GM18505 (cell line): ENCODE measurements at regions not wholly inside any gene's neighbourhood (a gene's known extent, or its start where the extent isn't known, plus 50 kb on each side); places are given as distances from the start of the nearest gene placed in this dataset.

Experiments used
- ATAC-seq: cut with Tn5 transposase; IDR thresholded peaks from one replicate; pipeline ENCODE4 v1.9.1; 2021; ENCODE audit not compliant: unreplicated experiment
- POLR2A ChIP-seq: IDR thresholded peaks from 4 replicates; pipeline ENCODE4 v1.6.1; 2011; ENCODE audit warnings: borderline replicate concordance; ENCODE audit not compliant: insufficient read depth, insufficient read length; ENCODE audit errors: extremely low read depth

DNA sequence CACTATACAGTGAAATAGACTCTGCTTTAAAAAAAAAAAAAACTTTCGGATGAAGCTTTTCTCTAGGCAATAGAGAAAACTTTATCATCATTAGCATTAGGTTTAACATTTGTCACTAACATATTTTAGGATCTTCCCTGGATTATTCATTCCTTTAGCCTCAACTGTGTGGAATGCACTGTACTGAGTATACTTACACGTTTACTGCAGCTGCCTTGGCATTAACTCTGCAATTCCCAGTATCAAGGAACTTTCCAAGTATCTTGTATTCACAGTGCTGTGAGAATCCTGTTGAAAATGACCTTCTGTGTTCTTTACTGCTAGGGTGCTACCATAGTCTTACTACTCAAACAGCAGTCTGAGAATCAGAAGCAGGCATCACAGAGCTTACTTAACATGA lies 328.2 kb upstream of the COL3A1 start:
- ATAC-seq = no peak
- no peak for TF ChIP-seq POLR2A

DNA sequence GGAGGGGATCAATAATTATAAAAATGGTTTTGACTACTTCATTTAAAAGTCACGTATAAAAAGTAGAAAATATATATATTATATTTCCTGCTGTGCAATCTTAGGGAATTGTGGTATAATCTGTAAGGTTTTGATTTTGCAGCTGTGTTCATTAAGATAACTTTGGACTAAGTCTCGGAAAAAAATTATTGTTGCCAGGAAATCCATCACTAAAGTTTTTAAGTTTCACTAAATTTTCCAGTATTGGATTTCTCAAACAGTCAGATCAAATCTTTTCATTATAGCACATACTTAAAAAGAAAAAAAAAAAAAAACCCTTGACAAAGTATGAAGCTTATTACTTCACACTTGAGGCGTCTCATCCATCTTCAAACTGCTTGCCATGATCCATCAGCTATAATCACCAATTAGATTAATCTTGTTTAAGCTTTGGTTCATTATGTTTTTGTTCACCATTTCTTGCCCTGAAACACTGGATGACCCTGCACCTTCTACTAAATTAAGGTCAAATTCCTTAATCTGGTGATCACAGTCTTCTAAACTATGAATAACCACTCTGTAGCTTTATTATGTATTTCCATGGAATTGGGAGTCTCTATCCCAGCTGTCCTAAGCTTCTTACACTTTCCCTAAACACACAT lies 326.6 kb upstream of the COL3A1 start:
- TF ChIP-seq POLR2A = no peak
- ATAC-seq = no peak

DNA sequence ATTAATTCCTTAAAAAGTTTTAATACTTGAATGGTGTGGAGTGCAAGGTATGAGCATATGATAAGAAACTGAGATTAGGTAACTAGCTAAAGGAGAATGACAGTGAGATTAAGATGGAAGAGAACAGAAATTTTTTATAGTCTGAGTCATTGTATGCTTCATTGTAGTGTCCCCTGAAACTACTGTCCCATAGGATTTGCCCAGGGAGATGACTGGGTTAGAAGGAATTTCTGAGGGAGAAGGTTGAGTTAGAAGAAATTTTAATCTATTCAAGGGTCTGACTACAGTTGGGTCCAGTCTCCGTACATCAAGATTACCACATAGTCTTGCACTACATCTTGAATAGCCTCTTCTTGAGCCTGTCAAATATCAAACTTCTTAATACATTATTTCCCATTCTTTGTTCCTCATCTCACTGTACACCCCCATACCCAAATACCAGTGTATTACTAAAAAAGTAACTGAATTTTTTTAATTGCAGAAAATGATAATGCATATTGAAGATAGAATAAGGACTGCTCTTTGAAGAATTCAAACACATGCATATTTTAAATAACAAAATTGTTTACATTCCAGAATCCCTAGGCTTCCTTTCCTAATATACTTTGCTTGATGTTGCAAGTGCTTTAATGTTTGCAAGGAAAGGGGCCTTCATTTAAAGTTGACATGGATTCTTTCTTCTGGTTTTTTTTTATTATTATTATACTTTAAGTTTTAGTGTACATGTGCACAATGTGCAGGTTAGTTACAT lies 314.3 kb upstream of the COL3A1 start:
- TF ChIP-seq POLR2A = no peak
- no peak for ATAC-seq

DNA sequence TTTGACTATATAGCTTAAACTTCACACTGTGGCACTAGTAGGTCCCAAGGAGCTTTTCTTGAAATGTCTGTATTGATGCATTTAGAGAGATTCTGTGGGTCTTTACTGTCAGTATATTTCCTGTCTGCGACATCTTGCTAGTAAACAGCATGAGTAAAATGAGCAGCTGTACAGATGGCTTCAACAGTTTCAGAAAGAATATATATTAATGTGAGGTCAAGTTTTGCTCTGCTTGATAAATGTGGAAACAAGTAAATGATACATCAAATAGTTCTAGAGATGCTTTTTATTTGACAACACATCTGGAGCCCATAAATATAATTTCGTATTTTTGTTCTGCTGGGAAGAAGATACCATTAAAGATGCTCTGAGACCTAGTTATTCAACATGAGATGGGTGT lies 310.9 kb upstream of the COL3A1 start:
- no peak for ATAC-seq
- TF ChIP-seq POLR2A = no peak

DNA sequence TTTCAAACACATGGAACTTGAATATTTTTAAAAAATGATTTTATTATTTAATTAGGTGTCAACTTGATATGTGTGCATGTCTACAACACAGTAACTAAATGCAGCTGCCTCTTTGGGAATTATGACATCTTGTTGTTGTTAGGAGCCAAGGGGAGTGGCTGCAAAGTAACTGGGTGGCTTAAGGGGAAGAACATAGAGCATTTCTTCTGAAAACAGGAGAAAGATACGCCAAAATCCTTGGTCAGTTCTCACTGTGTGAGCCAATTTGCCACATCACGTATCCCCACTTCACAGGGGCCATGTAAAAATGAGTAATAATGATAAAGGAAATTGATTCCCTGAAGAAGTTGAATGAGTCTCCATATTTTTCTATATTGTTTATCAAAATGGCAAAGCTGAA lies 309.8 kb upstream of the COL3A1 start:
- TF ChIP-seq POLR2A = no peak
- no peak for ATAC-seq

DNA sequence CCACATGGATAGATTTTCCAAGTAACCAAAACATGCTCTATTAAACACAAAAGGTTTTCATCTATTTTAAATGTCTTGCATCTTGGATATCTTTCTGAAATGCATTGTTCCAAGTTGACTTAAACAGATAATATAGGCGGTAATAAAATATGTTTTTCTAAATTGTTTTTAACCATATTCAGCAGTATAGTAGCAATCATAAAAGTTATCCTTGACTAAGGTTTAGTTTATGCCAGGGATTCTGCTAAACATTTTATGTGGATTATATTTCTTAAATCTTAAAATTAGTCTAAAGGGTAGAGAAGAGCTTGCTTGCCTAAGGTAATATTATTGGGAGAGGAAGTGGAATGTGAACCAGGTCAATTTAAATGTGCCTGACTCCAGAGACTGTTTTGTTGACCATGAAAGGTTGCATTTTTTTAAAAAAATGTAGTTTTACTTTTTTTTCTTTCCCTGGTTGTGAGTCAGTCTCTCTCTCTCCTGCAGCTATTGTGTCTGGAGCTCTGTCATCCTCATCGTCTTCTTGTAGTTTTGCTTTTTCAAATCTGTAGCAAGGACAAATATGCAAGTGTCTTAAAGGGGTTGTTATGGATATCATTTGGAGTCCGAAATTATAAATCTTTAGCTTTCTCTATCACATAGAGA lies 309.1 kb upstream of the COL3A1 start:
- ATAC-seq = no peak
- no peak for TF ChIP-seq POLR2A

DNA sequence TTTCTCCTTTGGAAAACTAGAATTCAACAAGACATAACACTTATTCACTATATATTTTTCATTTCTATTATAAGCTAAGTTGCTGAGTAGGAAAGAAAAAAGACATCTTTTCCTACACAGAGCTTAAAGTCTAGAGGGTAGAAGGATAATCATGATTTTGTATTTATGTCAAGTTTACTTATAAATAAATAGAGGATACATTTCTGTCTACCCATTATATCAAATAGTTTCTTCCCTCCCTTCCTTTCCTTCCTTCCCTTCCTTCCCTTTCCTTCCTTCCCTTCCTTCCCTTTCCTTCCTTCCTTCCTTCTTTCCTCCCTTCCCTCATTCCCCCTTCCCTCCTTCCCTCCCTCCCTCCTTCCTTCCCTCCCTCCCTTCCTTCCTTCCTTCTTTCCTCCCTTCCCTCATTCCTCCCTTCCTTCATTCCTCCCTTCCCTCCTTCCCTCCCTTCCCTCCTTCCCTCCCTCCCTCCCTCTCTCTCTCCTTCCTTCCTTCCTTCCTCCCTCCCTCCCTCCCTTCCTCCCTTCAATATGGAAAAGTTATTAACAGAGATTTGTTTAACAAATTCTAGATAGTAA lies 308.4 kb upstream of the COL3A1 start:
- TF ChIP-seq POLR2A = no peak
- no peak for ATAC-seq

DNA sequence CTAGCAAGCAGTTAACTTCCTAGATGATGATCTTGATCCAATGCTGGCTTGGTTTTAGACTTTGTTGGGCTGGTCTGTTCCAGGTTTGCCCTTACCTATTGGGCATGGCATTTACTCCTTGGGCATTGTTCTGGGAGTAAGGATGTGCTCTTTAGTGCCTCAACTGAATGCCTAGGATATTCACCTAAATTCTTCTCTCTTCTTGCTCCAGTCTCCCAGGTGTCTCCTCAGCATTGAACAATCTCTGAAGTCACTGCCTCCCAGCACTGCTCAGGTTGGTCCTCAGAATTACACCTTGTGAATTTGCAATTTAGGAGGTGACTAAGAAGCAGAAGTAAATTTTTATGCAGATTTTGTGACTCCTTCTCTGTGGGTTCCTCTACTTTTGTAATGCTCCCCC lies 307.7 kb upstream of the COL3A1 start:
- no peak for TF ChIP-seq POLR2A
- ATAC-seq = no peak

DNA sequence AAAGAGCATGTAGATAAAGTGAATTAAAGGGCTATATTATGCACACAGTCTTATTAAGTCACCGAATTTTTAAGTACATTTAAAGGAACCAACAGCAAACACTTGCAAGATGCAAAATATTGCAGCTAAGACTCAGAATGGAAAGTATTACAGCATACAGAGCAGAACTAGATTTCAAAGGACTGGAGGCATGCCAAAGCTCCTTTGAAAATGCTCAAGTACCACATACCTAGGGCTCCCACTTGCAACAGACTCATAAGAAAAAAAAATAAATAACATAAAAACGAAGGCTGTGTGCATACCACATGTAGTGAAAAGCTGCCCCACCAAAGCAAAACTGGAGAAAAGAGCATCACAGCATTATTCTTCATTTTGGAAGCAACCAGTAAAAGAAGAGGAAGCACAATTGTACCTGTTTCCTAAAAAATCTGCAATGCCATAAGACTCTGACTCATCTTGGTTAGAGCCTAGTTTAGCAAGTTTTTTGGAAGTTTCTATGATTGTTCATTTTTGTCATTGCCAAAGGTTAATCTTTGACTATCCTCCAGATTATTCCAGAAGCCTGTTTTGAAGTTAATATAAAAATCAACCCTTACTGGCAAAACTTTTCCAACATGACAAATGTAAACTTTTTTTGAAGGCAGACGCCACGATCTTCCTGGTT lies 306.0 kb upstream of the COL3A1 start:
- no peak for TF ChIP-seq POLR2A
- ATAC-seq = no peak

DNA sequence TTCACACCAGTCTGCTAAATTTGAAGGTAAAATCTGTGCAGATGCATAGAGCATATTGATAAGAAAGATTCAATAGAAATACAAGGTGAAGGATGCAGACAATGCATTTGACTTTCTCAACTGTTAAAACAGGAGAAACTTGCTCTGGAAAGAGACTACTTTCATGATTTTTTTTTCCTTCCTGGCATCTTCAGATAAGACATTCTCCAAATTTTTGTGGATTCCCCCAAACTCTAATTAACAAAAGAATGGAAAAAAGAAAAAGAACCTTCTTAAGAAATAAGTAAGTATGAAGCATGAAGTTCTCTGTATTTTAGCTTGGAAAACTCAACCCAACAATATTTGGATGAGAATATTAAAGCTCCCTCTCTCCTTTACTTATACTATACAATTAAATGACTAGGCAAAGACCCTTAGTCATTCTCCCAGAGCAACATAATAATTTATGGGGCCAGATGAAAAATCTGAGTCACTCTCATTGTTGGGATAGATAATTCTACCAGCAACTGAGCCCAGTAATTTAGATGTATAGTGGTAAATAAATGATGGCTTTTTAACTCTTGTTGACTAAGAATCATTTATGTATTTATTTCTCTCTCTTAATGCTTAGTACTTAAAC lies 298.7 kb upstream of the COL3A1 start:
- ATAC-seq = no peak

DNA sequence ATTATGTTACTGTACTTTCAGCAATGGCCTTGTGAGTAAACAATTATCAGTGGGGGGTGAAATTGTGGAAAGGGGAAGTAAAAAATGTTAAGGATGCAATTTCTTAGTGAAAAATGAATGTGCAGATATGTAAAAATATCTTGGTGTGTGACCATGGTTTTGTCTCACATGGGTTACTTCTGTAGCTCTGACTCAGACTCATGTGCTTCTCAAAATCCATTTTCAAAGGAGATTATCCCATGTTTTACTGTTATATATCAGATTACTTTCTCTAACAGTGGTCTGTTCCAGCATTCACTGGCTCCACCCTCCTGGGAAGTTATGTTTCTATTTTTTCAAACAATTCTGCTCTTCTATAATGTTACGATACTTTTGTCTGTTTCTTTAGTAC lies 298.2 kb upstream of the COL3A1 start:
- no peak for ATAC-seq
- TF ChIP-seq POLR2A = no peak

More for the DNA sequence above, 298.7 kb upstream of the COL3A1 start:
- TF ChIP-seq POLR2A = no peak

DNA sequence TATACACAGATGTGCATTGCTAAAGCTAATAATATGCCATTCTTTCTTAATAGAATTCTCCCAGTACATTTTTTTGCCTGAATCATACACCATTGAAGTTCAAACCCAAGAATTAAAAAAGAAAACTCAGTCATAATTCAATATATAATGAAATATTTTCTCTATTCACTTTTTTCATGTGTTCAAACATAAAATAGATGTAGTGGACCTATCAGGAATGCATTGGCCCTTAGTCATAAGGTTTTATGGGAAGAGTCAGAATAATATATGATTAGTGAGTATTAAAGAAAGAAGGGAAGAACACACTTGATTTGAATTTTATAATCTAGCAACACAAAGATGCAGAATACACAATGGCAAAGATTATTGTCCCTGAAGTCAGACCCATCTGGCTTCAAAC lies 297.0 kb upstream of the COL3A1 start:
- ATAC-seq = no peak
- TF ChIP-seq POLR2A = no peak

DNA sequence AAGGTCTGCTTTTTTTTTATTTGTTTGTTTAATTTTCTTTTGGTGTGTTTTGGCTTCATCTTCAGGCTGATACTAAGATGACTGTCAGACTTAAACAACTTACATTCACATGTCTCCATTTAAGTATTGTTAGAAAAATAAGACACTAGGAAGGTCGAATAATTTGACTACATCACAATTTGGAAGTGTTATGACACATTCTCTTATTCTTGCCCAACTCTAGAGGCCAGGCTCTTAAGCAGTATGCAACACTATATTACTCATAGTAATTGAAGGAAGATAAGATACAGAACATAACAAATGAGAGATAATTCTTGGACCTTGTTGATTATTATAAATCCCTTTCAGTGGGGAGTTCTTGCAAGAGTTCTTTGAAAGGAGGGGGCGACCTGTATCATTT lies 295.3 kb upstream of the COL3A1 start:
- no peak for TF ChIP-seq POLR2A
- ATAC-seq = no peak
